Activated CD8-positive, alpha-beta memory T cell treated with anti-CD3 and anti-CD28 coated beads for 24 hours (primary cell): ENCODE measurements at regions not wholly inside any gene's neighbourhood (a gene's known extent, or its start where the extent isn't known, plus 50 kb on each side); places are given as distances from the start of the nearest gene placed in this dataset.

ENCODE experiments used
- DNase-seq: peaks from one replicate; pipeline ENCODE4 v3.0.0-alpha.2; 2020

DNA sequence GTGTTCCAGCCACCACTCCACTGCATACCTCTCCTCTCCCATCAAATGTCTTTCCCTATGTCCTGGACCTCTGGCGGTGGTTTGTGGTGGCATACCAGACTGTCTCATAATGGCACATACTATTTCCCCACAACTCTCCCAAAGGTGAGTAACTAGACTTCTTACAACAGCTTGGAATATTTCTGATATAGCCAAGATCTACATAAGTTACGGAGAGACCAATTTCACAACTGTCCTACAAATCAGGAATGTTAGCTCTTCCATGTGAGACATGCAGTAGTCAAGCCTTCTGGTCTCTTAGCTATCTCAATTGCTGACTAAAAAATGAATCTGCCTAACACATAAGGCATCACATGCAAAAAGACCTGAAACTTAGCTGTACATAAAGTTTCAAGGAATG lies 588.9 kb downstream of the RNF144B start:
- no peak for DNase-seq

GRCh38 chr6:18976966-18977365 lies 589.8 kb downstream of the RNF144B start:
- DNase-seq: no peak

DNA sequence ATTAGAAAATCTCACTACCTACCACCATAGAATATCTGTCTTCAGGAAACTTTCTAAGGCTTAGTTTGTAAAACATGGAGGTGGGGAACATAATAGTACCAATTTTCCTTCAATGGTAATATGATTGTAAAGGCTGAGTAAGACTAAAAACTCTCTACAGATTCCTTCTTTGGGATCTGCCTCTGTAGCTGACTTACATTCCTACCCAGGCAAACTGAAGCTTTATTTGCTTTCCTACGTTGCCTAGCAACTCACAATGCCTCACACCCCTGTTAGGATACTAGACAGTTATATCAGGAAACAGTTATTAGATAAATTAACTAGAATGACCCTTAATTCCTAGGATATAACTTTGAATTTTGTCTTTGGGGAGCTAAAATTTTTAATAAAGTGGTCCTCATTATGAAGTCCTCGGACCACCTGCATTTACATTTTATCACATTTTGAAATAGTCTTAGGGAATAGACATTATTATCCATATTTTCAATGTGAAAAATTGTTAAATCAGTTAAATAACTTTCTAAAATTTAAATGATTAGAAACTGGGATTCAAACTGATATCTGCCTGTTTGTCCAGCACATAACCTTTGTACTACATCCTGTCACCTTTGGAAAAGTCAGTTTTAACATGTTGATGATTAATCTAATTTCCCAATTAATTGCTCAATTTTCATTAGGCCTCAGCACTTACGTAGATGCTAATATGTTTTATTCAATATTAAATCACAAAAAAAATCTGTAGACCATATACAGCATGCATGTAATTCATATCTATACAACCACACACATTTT lies 591.4 kb downstream of the RNF144B start:
- no peak for DNase-seq

DNA sequence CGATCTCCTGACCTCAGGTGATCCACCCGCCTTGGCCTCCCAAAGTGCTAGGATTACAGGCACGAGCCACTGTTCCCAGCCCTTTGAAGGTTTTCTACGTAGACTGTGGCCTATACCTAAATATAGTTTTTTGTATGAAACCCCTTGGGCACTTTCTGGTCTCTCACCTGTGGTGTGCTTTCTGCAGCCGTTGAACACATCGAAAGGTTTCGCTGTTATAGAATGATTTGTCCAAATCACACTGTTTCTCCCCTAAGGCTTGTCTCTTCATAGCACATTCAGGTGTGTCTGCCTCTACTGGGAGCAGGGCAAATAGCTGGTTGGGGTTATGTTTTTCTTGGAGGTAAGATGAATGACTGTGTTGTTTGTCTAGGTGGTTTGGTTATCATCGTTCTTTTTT lies 597.9 kb downstream of the RNF144B start:
- DNase-seq: no peak

DNA sequence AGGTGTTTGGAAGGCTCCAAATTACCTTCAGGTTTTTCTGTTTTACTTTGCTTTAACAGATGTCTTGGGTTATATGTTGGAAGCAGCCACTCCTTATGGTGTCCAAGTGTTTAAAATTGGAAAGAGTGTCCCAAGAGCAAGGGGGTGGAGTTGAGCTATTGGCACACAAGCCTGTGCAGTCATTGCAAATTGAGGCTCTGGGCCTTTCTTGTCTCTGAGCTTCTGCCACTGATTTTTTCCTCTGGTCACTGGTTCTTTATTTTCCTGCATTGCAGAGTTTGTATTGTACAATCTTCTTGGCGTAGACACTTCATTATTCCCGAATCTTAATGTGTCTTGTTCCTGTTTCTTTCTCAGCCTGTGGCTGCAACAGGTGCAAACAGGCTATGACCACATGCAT lies 598.8 kb downstream of the RNF144B start:
- DNase-seq: no peak

GRCh38 chr6:18988636-18989035 lies 601.5 kb downstream of the RNF144B start:
- DNase-seq: no peak

DNA sequence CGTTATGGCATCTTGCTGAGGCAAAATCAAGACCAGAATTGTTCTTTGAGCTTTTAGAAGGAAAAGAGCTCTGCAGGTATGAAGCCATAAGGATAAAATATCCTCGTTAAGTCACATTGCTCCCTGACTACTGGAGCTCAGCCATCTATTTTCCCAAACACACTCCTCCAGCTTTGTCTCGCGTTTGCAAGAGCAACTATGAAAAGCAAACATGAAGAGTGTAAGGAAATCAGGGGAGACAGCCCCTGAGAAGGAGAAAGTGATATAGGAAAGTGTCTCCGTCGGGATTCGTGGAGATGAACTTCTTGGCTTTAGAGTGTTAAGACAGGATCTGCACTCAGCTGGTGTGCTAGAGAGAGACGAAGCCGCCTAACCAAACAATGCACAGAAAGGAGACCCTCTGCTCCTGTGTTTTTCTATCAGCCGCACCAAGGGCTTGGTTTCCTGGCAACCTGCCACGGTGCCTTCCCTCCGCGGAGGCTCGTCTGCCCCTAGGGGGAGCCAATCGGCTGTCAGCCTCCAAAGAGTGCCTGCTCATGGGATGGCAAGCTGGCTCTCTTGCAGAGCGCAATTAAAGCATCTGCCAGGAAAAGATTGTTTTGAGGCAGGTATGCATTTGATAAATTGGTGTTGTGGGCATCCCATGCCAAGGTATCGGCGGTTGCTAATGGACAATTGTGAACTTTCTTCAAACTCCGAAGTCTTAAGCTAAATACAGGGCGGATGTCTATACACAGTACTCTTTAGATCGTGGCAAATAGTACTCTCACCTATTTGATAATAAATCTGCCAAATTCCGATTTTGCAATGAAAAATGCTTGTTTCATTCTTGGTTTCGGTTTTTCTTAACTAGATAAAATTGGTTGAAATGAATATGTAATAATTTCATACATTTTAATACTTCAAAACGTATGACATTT lies 603.2 kb downstream of the RNF144B start:
- DNase-seq: peak; percentile 57

GRCh38 chr6:18997375-18997826 lies 610.3 kb downstream of the RNF144B start:
- DNase-seq: no peak

DNA sequence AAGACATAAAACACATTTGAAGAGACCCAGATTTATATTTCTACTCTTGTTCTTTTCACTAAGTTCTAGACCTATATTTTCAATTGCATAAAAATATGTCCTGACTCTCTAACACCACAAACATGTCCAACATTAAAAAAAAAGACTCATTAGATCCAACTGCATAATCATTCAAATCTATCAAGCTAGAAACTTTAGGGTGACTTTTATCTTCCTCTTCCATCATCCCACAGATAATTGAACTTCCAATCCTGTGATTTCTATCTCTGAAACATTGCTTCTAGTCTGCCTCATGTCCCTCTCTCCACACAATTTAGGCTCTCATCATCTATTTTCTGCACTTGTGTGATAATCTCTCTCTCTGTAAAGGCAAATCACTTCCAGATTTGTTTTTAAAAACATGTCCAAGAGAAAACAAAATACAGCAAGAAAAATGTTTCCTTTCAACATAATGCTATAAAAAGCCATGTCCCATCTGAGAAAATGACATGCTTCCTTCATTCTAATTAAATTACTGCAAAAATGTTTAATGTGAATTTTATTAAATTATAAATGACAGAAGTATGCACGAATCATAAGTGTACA lies 615.9 kb downstream of the RNF144B start:
- DNase-seq: no peak

- no peak for DNase-seq
Measured at GRCh38 chr6:19004176-19004575, 617.0 kb downstream of the RNF144B start.

GRCh38 chr6:19009769-19010168 lies 622.6 kb downstream of the RNF144B start:
- DNase-seq: no peak

- no peak for DNase-seq
Measured at GRCh38 chr6:19013026-19013705, 626.0 kb downstream of the RNF144B start.

- DNase-seq: no peak
Measured at GRCh38 chr6:19024737-19025136, 637.6 kb downstream of the RNF144B start.

DNA sequence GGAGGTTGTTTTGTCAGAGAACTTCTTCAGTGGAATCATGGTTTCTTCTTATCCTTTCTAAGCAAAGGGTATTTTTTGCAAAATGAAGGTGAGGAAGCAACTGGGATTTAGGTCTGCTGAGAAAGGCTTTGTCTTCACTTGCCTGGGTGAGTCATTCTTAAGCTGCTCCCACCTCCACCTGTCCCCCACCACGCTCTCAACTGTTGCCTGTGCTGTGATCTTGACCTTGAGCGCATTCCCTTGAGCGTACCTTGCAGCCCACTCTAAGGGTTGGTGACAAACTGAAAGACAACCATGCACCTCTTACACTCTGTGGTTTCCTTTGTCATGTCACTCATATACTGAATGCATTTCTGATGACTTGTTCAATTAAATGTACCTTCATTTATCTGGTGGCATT lies 641.1 kb downstream of the RNF144B start:
- DNase-seq: no peak

- DNase-seq: no peak
Measured at GRCh38 chr6:19032591-19033295, 645.6 kb downstream of the RNF144B start.

- DNase-seq: no peak
Measured at GRCh38 chr6:19033683-19034082, 646.5 kb downstream of the RNF144B start.

DNA sequence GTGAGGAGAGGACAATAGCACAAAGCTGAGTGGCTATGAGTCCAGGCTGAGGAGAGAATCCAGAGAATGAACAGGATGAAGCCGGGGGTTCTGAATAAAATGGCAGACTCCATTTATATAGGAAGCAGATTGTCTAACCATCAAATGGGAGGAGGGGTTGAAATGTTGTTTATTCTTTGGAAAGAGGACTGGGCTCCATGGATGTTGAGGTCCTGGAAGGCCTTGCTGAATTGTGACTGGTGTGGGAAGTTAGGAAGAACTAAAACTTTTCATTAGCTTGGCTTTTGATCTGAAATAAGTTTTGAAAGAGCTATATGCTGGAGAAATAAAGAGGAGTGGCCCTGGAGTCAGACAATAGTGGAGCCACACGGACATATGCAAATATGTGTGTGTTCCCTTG lies 647.8 kb downstream of the RNF144B start:
- no peak for DNase-seq

DNA sequence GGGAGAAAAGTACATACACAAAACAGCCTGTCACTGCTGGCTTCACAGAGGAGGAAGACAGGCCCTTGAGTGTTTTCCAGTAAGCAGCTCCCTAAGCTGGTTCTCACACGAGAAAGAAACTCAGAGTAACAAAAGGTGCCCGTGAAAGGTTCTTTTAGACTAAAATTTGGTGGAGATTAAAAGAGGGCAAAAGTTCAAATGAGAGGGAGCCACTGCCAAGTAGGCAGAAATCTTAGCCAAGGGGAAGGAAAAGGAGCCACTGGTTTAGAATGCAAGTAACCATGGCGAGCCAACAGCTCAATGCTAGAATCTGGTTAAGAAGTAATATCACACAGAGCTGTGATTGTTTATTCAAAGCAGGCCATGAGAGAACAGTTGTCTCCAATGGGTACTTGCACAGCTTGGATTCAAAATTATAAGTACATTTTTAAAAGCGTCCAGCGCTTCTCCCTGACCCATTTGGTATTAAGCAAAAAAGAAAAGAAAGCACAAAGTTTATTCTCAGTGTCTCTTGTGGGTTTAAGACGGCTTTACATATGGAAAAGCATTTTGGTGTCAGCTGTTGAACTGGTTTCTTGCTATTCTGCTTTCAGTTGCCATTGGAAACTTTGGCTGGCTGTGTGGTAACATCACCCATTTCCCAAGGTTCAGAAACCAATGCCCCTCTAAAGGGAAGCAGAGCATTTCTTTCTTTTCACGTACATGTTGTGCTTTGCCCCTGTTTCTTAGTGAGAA lies 648.5 kb downstream of the RNF144B start:
- DNase-seq: no peak

GRCh38 chr6:19036196-19036555 lies 649.0 kb downstream of the RNF144B start:
- DNase-seq: no peak

- DNase-seq: no peak
Measured at GRCh38 chr6:19037607-19038006, 650.5 kb downstream of the RNF144B start.

DNA sequence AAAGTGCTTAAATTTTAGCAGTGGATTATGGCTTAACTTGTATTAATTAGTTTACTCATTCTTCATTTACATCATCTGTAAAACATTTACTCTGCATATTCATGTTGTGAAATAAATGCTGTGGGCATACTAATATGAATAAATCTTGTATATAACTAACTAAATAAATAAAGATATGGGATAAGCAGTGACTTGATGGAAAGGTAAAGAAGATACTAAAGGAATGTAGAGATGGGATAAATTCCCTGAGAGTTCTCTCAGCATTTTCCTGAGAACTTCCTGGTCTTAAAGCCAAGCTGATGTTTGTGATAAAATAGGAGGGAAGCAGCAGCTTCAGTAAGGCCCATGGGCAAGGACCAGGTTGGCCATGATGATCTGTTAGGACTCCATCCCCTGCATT lies 652.1 kb downstream of the RNF144B start:
- DNase-seq: no peak

DNA sequence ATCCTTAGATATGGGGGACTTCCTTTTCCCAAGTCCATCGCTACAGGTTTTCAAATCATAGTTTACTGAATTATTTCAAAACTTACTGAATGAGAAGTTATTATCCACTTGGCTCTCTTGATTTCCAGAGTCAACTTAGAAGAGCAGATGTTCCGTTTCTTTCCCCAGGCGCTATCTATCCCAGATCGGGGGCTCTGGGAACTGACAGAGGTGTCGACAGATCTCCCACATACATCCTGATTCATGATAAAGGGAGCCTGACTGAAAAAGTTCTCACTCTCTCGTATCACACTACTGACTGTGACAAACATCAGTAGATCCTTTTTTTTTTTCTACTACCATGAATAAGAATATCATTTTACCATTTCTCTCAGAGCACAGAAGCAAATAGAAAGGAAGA lies 654.8 kb downstream of the RNF144B start:
- DNase-seq: no peak
